Activated CD8-positive, alpha-beta memory T cell treated with anti-CD3 and anti-CD28 coated beads for 24 hours (primary cell): ENCODE measurements at regions not wholly inside any gene's neighbourhood (a gene's known extent, or its start where the extent isn't known, plus 50 kb on each side); places are given as distances from the start of the nearest gene placed in this dataset.
A peak's percentile ranks its signal among the peaks of the same experiment; 100 is the strongest.

ENCODE experiments used
- DNase-seq: peaks from one replicate; pipeline ENCODE4 v3.0.0-alpha.2; 2020

DNA sequence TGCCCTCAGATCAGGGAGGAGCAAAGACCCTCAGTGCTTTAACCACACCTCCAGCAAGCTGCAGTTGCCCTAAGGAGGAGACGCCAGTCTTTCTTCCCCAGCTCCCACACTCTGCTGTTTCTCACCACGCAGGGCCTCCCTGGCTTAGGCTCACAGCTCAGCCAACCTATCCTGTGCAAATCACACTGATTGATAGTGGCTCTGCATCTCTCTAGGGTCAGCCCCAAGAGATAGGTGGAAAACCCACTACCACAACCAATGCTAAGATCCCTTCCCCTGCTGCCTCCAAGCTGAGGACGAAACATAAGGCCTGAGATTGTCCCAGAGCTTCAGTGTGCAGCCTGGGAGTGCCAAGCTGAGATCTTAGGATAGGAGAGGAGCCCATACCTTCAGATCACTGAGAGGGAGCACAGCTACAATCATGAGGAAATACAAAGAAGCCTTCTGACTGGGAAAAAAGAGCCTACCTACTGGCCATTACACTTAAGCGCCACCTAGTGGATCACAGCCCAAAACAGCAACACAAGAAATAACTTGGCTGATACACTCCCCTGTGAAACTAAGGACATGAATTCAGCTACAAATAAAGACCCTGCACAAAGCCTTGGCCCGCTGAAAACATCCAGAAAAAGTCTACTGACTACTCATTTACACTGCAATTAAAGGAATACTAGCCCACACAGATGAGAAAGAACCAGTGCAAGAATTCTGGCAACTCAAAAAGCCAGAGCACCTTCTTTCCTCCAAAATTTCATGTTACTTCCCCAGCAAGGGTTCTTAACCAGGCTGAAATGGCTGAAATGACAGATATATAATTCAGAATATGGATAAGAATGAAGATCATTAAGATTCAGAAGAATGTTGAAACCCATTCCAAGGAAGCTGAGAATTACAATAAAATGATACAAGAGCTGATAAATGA lies 271.5 kb upstream of the DCBLD2 start:
- DNase-seq = peak; percentile 41

DNA sequence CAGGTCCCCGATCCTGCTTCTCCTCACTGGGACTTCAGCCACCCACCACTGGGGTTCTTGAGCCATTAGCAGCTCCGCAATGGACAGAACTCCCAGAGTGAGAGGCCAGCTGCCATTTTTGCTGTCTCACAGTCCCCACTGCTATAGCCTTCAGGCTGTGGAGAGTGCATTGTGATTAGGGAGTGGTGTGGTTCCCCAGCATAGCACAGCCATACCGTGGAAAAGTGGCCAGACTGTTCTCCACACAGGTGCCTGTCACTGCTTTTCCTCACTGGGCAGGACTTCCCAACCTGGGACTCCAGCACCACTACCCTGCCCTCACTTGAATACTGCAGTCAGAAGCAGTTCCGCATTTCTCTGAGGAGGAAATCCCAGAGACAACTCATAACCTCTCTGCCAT lies 270.3 kb upstream of the DCBLD2 start:
- no peak for DNase-seq

DNA sequence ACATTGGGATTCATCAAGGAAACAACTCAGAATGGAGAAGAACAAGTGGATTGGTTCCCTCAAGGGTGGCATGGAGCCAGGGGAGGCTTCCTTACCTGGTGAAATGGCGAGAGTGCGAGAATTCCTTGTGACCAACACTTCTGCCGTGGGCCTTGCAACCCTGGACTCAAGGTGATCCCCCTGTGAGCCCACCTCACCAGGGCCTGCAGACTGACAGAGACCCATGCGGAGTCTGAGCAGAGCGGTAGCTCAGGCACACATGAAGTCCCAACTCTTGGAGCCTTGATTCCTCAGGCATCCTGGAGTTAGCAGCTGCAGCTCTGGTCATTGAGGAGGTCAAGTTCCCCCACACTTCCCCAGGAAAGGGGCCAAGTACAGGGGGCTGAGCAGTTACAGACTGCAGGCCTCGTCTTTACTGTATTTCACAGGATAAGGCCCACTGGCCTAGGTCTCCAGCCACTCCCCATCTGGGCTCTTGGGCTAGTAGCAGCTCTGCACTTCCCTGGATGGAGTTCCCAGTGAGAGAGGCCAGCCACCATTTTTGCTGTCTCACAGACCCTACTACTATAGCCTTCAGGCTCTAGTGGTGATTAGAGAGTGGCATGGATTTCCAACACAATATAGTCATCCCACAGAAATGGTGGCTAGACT lies 269.5 kb upstream of the DCBLD2 start:
- no peak for DNase-seq

DNA sequence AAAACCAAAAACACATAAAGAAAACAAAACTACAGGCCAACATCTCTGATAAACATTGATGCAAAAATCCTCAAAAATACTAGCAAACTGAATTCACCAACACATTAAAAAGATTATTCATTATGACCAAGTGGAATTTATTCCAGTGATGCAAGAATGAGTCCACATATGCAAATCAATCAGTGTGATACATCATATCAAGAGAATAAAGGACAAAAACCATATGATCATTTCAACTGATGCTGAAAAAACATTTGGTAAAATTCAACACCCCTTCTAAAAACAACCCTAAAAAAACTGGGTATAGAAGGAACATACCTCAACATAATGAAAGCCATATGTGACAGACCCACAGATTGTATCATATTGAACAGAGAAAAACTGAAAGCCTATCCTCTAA lies 265.6 kb upstream of the DCBLD2 start:
- DNase-seq = no peak

DNA sequence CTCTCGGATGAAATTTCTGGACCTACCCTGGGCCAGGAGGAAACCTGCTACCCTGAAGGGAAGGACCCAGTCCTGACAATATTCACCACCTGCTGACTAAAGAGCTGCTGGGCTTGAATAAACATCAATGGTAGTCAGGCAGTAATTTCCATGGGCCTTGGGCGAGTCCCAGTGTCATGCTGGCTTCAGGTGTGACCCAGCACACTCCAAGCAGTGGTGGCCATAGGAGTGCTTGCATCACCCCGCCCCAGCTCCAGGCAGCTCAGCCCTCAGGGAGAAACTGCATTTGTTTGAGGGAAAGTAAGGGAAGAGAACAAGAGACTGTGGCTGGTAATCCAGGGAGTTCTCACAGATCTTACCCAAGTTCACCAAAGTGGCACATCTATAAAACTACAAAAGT lies 261.8 kb upstream of the DCBLD2 start:
- DNase-seq = no peak

DNA sequence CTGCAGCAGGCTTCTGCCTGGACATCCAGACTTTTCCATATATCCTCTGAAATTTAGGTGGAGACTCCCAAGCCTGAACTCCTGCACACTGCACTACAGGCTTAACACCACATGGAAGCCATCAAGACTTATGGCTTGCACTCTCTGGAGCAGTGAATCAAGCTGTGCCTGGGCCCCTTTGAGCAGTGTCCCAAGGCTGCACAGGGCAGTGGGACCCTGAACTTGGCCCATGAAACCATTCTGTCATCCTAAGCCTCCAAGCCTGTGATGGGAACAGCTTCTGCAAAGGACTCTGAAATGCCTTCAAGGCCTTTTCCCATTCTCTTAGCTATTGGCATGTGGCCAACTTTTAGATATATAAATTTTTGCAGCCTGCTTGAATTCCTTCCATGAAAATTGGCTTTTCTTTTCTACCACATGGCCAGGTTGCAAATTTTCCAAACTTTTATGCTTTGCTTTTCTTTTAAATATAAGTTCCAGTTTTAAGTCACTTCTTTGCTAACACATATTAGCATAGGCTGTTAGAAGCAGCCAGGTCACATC lies 257.8 kb upstream of the DCBLD2 start:
- DNase-seq = no peak

DNA sequence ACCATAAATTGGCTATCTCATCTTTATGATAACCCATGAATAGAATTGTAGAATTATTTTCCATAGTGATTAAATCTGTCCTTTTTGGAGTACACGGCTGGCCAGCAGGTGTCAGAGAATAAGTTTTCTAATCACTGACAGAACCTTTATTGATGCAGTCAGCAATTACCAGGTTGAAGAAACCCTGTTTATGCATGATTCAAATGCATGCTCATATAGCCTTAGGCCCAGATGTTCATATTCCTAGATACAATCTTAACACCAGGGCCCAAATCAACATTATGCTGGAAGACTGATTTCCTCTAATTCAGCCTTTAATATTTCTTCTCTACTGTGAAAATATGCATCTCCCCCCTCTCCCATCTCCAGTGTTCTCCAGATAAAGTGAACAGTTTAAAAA lies 243.5 kb upstream of the DCBLD2 start:
- no peak for DNase-seq

DNA sequence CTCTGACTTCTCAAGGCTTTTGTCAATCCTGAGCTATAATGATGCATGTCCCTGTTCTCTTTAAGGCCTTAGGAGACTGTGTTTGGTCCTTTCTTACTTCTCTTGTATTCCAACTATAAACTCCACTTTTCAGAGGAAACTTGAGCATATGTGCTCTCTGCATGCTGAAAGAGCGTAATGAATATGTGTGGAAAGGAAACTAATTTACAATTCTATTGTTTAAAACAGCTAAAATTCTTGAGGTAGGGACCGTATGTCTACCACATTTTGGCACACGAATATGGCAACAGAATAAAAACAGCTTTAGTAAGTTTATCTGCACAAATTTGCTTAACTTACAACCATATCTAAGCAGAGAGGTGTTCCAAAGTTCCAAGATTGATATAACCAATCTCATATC lies 242.0 kb upstream of the DCBLD2 start:
- no peak for DNase-seq

DNA sequence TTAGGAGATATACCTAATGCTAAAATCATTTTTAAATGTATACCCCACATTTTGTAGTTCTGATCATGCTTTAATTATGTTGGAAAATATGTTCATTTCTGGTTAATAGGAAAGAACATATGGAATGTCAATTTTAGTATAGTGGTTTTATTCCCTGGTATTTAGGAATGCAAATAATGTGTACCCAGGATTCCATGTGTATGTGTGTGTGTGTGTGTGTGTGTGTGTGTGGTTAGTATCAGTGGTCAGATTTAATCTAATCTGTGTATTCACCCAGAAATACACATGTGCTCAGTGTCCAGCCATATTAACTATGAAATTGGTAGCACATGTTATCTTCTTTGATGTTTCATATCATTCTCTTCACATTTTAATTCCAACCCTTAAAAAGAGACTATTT lies 233.5 kb upstream of the DCBLD2 start:
- no peak for DNase-seq

DNA sequence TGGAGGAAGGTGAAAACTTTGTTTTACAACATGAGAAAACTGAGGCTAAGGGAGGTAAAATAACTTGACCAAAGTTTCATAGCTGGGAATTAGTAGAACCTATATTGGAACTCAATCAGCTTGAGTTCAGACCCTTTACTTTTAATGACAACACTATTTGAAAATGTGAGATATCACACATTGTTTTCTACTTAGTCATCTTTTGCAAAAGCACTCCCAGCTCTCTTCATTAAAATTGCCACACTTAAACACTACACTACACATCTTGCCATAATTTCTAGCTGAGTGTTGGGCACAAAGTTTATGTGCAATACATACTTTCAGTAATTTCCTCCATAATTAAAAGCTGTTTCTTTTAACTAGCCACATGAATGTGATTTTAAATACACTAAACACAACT lies 230.4 kb upstream of the DCBLD2 start:
- DNase-seq = no peak

DNA sequence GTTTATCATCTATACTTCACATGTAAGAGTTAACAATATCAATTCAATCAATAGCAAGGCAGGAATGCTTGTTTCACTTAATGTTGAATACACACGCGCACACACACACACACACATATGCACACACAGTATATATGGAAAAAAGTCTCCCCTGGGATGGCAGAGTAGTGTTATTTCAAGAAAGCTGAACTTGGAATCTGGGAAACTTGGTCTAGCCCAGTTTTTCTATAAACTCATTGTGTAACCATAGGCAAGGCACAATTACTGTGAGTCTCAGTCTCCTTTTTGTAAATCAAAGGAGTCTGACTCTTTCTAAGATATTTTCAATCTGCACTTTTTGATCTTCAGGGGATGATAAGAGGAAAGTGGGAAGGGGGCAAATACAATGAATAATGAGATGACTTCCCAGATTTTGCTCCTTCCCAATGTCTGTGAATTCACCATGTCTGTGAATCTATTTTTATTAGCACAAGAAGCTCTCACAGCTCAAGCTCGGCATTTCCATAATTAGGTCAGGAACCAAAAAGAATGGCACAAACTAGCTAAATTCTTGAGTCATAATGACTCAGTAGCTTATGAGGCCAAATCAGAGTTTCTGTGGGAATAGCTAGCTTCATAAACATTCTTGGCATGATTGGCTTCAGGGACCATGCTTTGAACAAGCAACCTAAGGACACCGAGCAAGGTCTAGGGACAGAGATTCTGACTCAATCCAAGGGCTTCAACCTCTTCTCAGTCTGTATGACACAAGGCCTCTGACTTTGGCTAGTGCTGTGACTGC lies 227.4 kb upstream of the DCBLD2 start:
- DNase-seq = no peak

DNA sequence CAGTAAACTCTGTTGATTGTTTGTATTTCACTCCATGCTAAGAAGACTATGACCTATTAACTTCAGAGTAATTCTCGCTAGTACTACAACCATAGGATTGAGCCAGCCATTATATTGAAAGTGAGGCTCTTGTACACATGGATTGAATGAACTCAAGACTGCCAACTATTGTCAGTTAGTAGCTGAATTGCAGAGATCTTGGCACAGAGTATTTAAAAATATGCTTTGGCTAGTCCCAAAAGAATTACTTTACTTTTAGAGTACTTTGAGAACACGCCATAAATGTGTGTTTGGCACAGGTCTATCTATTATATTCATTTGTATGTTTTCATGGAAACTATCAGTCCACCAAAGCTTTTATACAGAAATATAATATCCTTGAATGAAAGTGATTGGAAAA lies 226.7 kb upstream of the DCBLD2 start:
- no peak for DNase-seq

DNA sequence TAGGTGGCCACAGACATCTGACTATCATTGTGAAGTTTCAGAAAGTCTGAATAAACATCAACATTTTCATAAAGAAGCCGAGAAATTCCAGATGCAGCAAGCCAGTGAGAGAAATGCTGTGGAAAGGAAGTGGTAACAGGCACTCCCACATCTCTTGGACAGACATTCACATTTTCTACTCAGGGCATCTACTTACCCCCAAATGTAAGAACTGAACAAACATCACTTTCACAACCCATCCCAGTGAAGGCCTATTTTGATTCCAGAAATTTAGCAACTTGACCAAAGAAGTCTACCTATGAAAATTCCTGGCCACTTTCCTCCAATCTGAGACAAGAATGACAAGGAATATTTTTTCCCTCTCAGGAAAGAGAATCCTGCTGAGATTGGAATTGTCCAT lies 224.8 kb upstream of the DCBLD2 start:
- no peak for DNase-seq

DNA sequence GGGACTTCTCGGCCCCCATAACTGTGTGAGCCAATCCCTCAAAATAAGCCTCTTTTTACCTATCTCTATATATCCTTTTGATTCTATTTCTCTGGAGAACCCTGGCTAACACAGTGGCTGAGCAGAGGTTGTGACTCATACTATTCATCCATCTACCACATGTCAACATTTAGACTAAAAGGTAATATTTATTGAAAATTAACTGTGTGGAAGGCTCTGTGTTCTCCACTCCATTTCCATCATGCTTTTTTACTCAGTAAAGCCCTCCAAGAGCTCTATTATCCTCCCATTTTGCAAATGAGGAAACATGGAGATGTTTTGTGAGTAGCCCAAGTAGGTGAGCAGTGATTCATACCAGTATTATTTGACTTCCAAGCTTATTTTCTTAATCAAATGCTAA lies 217.9 kb upstream of the DCBLD2 start:
- DNase-seq = no peak

DNA sequence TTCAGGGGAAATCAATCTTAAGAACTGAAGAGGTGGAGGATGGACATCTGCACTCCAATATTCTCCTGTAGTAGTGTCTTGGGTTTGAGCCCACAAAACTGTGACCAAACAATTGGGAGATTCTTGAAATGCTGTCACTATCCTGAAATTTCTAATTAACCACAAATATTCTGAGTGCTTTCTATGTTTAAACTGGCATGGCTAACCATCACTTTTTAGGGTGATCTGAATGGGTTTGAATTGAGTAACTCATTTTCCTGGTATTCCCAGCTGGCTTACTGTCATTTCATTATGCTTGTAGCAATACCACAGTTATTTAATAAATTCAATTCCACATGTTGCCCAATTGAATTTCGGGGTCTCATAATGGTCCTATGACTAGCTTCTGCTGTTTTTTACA lies 216.9 kb upstream of the DCBLD2 start:
- DNase-seq = no peak

DNA sequence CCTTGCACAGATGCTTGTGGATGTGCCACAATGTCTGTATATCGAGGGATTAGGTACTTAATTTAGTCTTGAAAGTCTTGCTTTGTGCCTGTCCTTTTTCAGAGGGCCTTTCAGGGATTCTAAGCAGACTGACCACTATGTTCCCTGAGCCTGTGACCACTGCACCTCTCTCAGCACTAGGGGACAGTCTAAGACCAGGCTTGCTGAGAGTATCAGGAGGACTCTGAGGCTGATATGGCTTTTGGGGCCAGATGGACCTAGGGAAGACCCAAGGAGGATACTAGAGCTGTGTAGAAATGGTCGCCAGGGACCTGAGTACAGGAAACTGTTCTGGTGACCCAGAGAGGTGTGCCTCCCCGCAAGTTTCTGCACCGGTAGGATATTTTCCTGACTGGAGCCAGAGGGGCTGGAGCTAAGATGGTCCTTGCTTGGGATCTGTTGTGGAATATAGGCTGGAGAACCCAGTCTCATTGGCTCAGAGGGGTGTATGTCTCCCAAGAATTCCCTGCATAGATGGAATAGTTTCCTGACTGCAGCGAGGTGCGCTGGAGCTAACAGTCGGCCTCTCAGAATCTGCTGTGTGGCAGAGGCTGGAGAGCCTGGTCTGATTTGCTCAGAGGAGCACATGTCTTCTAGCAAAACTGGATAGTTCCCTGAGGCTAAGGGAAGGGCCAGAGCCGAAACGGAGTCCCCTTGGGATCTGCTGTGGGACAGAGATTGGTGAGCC lies 213.2 kb upstream of the DCBLD2 start:
- DNase-seq = no peak

DNA sequence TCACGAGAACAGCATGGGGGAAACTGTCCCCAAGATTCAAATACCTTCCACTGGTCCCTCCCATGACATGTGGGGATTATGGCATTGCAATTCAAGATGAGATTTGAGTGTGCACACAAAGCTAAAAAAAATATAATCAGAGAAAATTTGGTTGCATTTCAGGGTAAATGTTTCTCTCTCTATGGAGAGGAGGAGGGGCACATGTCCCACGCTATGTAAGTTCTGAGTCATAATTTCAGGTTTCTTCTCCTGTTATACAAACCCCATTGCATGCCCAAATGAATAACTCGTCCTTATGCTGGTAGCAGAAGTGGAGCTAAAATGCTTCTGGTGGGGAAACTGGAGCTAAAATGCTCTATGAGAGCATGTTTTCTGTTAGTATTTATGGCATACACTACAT lies 209.7 kb upstream of the DCBLD2 start:
- no peak for DNase-seq

DNA sequence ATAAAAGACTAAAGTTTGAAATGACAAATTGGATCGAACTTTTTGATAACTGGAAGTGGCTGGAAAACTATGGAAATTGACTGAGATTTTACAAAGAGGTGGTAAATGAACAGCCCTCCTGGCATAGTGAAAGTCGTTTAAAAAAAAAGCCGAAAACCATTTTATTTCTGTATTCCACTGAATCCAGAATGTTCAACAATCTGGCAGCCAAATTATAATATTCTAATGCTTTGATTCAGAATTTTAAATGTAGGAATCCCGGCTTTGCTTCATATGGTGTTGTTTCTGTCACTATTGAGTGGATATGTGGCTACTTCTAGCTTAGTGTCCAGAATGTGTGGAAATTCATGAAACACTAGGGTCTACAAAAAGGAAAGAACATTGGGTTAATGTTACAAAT lies 208.9 kb upstream of the DCBLD2 start:
- DNase-seq = no peak

DNA sequence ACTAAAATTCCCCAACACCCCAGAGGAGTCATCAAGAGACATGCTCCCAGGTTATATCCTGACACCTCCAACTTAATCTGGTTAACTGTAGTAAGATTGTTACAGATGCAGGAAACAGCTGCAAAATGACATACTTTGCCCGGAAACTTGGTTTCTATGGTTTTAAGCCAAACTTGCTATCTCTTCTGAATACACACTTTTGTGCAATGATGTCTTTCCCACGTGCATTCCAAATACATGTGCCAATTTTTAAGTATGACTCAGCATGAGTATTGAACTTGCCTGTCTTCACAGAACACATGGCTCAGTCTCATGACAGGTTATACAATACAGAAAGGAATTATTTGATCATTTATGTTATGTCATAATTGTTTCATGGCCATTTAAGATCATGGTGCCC lies 207.0 kb upstream of the DCBLD2 start:
- DNase-seq = no peak

DNA sequence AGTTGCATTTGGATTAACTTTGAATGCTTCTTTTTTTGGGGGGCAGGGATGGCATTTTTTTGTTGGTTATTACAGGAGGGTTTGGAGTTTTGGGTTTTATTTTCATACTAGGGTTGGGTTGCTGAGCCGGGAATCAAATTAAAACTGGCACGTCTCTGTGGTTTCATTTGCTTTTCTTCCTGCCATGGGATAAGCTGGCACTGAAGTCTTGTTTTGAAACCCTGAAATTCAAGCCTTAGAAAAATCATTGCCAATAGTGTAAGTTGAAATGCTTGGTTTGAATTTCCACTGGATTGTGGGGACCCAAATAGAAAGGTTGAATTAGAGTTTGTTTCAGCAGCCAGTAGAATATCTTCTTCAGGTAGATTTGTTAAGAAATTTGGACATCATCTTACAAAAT lies 193.1 kb upstream of the DCBLD2 start:
- DNase-seq = no peak

DNA sequence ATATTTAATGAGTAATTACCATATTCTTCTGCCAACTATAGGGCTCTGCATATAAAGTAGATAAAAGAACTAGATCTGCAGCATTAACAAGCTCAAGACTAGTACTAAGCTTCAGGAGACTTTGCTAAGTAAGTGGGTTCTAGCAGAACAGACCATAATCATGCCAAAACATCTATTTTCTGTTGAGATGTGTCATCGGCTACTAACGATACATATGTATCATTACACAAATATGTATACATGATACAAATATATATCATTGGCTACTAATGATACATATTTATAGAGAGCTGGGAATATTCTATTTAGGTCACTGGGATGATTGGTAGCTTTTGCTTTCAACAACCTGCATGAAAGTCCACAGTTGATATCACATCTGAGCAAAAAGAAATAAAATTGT lies 185.8 kb upstream of the DCBLD2 start:
- DNase-seq = no peak

DNA sequence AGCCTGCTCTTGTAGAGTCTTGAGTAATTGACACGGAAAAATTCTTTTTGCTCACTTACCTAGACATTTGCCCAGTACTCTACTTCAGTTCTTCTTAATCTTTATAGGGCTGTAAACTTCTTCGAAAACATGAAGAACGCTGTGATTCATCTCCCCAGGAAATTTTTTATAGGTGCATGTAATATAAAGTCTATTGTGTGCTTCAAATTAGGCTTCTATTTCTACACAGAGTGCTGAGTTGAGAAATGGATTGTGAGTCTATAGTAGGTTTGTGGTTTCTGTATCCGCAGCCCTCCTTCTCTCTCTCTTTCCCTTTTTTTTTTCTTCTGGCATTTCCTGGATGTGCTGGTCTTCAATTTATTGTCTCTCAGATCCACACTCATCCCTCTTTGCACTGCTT lies 183.3 kb upstream of the DCBLD2 start:
- no peak for DNase-seq

DNA sequence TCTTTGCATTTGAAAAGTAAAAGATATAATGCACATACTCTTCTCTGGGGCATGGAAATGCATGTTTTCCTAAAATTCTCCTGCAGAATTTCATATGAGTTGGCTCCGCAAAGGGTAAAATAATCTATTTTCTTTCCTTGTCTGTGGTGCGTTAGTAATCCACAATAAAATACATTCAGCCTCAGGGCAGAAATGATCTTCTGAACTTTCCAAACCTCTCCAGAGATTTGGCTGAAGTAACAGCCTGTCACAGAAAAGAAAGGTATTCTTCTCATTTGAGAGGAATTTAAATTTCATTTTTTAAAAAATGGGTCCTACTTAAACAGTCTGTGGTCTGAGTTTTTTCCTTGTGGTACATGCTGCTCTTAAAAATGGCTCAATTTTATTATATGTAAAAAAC lies 182.7 kb upstream of the DCBLD2 start:
- no peak for DNase-seq
